ENCODE measurements at regions not wholly inside any gene's neighbourhood (a gene's known extent, or its start where the extent isn't known, plus 50 kb on each side); places are given as distances from the start of the nearest gene placed in this dataset.

DNA sequence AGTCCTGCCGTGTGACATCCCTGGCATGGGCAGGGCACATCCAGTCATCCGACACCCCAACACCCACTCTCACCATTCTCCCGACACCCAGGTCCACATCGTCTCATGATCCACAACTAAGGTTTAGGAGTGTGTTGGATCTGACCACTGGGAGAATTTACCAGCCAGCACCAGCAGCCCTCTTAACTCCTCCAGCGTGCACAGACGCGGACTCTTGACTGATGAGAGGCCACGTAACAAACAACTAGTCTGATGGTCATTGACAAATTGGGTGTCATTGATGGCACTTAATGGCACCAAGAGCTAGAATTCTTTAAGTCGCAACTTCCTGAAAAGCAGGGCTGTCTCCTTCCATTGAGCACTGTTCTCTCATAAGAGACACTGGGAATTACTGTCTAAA lies 203.0 kb upstream of the SFSWAP start:
- TF ChIP-seq, protein P1, sequence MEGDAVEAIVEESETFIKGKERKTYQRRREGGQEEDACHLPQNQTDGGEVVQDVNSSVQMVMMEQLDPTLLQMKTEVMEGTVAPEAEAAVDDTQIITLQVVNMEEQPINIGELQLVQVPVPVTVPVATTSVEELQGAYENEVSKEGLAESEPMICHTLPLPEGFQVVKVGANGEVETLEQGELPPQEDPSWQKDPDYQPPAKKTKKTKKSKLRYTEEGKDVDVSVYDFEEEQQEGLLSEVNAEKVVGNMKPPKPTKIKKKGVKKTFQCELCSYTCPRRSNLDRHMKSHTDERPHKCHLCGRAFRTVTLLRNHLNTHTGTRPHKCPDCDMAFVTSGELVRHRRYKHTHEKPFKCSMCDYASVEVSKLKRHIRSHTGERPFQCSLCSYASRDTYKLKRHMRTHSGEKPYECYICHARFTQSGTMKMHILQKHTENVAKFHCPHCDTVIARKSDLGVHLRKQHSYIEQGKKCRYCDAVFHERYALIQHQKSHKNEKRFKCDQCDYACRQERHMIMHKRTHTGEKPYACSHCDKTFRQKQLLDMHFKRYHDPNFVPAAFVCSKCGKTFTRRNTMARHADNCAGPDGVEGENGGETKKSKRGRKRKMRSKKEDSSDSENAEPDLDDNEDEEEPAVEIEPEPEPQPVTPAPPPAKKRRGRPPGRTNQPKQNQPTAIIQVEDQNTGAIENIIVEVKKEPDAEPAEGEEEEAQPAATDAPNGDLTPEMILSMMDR (IDR thresholded peaks at IDR 0.05): no peak
- no peak for TF ChIP-seq POLR2A (IDR thresholded peaks at IDR 0.05)

Data from uterus (tissue), 2 donors.